GM21423 (cell line): ENCODE measurements at regions not wholly inside any gene's neighbourhood (a gene's known extent, or its start where the extent isn't known, plus 50 kb on each side); places are given as distances from the start of the nearest gene placed in this dataset.

ENCODE experiments used
- ATAC-seq: cut with Tn5 transposase; IDR thresholded peaks from one replicate; pipeline ENCODE4 v1.9.1; 2021; ENCODE audit warnings: mild to moderate bottlenecking, moderate library complexity; ENCODE audit not compliant: unreplicated experiment

- ATAC-seq = no peak
Measured at GRCh38 chr18:55064073-55064472, 104.8 kb upstream of the CCDC68 start.

GRCh38 chr18:55054021-55054990 lies 95.0 kb upstream of the CCDC68 start:
- no peak for ATAC-seq

- no peak for ATAC-seq
Measured at GRCh38 chr18:55048892-55049291, 89.6 kb upstream of the CCDC68 start.

GRCh38 chr18:55047546-55047945 lies 88.3 kb upstream of the CCDC68 start:
- ATAC-seq = no peak

- ATAC-seq = no peak
Measured at GRCh38 chr18:55041366-55041765, 82.1 kb upstream of the CCDC68 start.

- no peak for ATAC-seq
Measured at GRCh38 chr18:55038162-55038561, 78.9 kb upstream of the CCDC68 start.

GRCh38 chr18:55034742-55035141 lies 75.5 kb upstream of the CCDC68 start:
- no peak for ATAC-seq

- no peak for ATAC-seq
Measured at GRCh38 chr18:55031979-55032378, 72.7 kb upstream of the CCDC68 start.

- ATAC-seq = no peak
Measured at GRCh38 chr18:55031576-55031975, 72.3 kb upstream of the CCDC68 start.

- ATAC-seq = no peak
Measured at GRCh38 chr18:55031164-55031563, 71.9 kb upstream of the CCDC68 start.

- ATAC-seq = no peak
Measured at GRCh38 chr18:55024564-55024963, 65.3 kb upstream of the CCDC68 start.

- ATAC-seq = no peak
Measured at GRCh38 chr18:55018602-55019001, 59.3 kb upstream of the CCDC68 start.

- ATAC-seq = no peak
Measured at GRCh38 chr18:55014095-55014494, 54.8 kb upstream of the CCDC68 start.

- no peak for ATAC-seq
Measured at GRCh38 chr18:55013685-55014084, 54.4 kb upstream of the CCDC68 start.

- ATAC-seq = no peak
Measured at GRCh38 chr18:55013086-55013485, 53.8 kb upstream of the CCDC68 start.

GRCh38 chr18:55012008-55012407 lies 52.7 kb upstream of the CCDC68 start:
- ATAC-seq = no peak
